ENCODE measurements at regions not wholly inside any gene's neighbourhood (a gene's known extent, or its start where the extent isn't known, plus 50 kb on each side); places are given as distances from the start of the nearest gene placed in this dataset.

- no peak for TF ChIP-seq CTCF (conservative IDR thresholded peaks at IDR 0.05; ENCODE audit: low read depth, low read length)
- TF ChIP-seq EZH2 (IDR thresholded peaks at IDR 0.05; ENCODE audit: borderline replicate concordance, low read depth, low read length, poor library complexity, severe bottlenecking), result no peak
Measured at GRCh38 chr3:182027366-182027765, 315.6 kb downstream of the SOX2 start.
